Gastrocnemius medialis (tissue), 4 donors: ENCODE measurements at regions not wholly inside any gene's neighbourhood (a gene's known extent, or its start where the extent isn't known, plus 50 kb on each side); places are given as distances from the start of the nearest gene placed in this dataset.

ENCODE experiments used
- ATAC-seq, 2 donors: fragments of 150-250 bp; one replicate each; pipeline ENCODE4 v1.9.1; 2016
- DNase-seq, 2 donors: peaks; one replicate each; pipeline ENCODE4 v3.0.0-alpha.2; 2019
- H3K27ac ChIP-seq, 4 donors: fragments of 200-600 bp; sonication (generic); 1 replicate in 1 of 4; 2 replicates in 3 of 4; pipeline ENCODE4 v1.5.1; 2016 to 2018; ENCODE audit warnings: mild to moderate bottlenecking in 2 of 4, moderate library complexity in 1 of 4
- H3K27me3 ChIP-seq, 3 donors: fragments of 200-600 bp; sonication (generic) in 2 of 3; 1 replicate in 1 of 3; 2 replicates in 2 of 3; pipeline versions ENCODE4 v1.5.1 to v1.6.0; 2016 to 2019; ENCODE audit warnings: mild to moderate bottlenecking in 1 of 3, moderate library complexity in 1 of 3
- H3K36me3 ChIP-seq, 2 donors: fragments of 200-600 bp; sonication (generic) in 1 of 2; one replicate each; pipeline ENCODE4 v1.5.1; 2017 to 2018
- H3K4me1 ChIP-seq, 2 donors: fragments of 200-600 bp; sonication (generic) in 1 of 2; one replicate each; pipeline ENCODE4 v1.5.1; 2016 to 2017; ENCODE audit warnings: mild to moderate bottlenecking in 2 of 2
- H3K4me3 ChIP-seq, 4 donors: fragments of 200-600 bp; sonication (generic) in 3 of 4; 1 replicate in 1 of 4; 2 replicates in 3 of 4; pipeline ENCODE4 v1.5.1; 2016 to 2019; ENCODE audit warnings: mild to moderate bottlenecking in 2 of 4
- H3K9me3 ChIP-seq, 3 donors: fragments of 200-600 bp; sonication (generic) in 2 of 3; 1 replicate in 1 of 3; 2 replicates in 2 of 3; pipeline ENCODE4 v1.5.1; 2016 to 2019
- POLR2A ChIP-seq, 2 donors: fragments of 450-650 bp; IDR thresholded peaks; one replicate each; pipeline ENCODE4 v1.6.1; 2017; ENCODE audit warnings: antibody characterized with exemption in 2 of 2, mild to moderate bottlenecking in 2 of 2, moderate library complexity in 2 of 2
- in situ Hi-C, 4 donors: fragments of 200-750 bp; cut with MboI; loops; one replicate each; pipeline versions ENCODE4 v1.15.0 to v1.8.0; 2017; ENCODE audit warnings: low sequenced_read_pairs in 4 of 4
- intact Hi-C: fragments of 100-400 bp; cut with DNase I; formaldehyde crosslinking; loops from one replicate; pipeline ENCODE4 v1.15.1; 2023; ENCODE audit warnings: low total_unique reads
- TF ChIP-seq, protein P1 (sequence below), 5 experiments: fragments of 450-650 bp in 3 of 5; fragments of 200-600 bp in 2 of 5; sonication (generic) in 2 of 5; IDR thresholded peaks in 4 of 5; conservative IDR thresholded peaks in 1 of 5; 1 replicate in 4 of 5; 2 replicates in 1 of 5; pipeline ENCODE4 v1.5.1; 2016 to 2019; ENCODE audit warnings: antibody characterized with exemption in 5 of 5, mild to moderate bottlenecking in 3 of 5, moderate library complexity in 3 of 5

DNA sequence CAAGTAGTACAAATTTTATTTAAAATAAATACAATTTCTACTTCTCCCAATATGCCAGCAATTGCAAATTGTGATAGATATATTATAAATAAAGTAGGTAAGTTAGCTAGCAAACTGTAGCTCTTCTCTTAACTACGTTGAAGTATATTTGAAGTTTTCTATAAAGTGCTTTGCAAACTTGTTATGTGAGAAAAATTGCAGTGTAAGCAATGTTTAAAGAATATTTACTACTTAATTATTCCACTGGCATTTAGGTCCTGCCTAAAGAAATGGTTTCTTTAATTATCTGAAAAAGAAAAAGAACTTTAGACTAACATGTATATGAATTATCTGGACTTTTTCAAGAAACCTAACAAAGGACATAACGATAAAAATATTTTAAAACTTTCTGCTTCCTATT, 1350.0 kb upstream of the CDH9 start:
- no peak overlapping the region for H3K4me3 ChIP-seq
- H3K27me3 ChIP-seq: no peaks in the 10 kb centered on the region
- ATAC-seq (no peak), DNase-seq (no peak)
- H3K27ac ChIP-seq: no peak overlapping the region
- H3K4me1 ChIP-seq: no peaks in the 10 kb centered on the region
- TF ChIP-seq, protein P1, sequence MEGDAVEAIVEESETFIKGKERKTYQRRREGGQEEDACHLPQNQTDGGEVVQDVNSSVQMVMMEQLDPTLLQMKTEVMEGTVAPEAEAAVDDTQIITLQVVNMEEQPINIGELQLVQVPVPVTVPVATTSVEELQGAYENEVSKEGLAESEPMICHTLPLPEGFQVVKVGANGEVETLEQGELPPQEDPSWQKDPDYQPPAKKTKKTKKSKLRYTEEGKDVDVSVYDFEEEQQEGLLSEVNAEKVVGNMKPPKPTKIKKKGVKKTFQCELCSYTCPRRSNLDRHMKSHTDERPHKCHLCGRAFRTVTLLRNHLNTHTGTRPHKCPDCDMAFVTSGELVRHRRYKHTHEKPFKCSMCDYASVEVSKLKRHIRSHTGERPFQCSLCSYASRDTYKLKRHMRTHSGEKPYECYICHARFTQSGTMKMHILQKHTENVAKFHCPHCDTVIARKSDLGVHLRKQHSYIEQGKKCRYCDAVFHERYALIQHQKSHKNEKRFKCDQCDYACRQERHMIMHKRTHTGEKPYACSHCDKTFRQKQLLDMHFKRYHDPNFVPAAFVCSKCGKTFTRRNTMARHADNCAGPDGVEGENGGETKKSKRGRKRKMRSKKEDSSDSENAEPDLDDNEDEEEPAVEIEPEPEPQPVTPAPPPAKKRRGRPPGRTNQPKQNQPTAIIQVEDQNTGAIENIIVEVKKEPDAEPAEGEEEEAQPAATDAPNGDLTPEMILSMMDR (IDR thresholded peaks at IDR 0.05 in 4 of 5, conservative IDR thresholded peaks at IDR 0.05 in 1 of 5): no peak
- no peak for TF ChIP-seq POLR2A (IDR thresholded peaks at IDR 0.05)
- H3K9me3 ChIP-seq: no peaks in the 10 kb centered on the region
- in situ Hi-C loops (no loop called here), intact Hi-C loops (no loop called here)
- no peaks in the 10 kb centered on the region for H3K36me3 ChIP-seq

DNA sequence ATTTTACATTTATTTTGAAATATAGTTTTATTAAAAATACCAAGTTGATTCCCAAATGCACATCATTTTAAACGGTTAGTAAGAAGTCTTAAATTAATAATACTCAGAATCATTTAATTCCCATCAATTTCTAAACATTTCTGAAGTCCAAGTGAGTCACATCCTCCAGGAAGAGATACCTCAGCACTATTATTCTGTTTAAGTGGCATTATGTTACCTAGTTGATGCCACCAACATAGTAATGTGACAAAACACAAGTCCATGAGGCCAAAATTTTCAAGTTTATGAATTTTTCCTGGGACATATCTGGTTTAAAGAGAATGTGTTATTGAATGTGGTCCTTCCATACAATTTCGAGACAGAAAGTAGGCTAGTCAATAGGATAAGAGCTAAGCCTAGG, 1348.3 kb upstream of the CDH9 start:
- no peak overlapping the region for H3K4me3 ChIP-seq
- intact Hi-C loops: no loop called here

DNA sequence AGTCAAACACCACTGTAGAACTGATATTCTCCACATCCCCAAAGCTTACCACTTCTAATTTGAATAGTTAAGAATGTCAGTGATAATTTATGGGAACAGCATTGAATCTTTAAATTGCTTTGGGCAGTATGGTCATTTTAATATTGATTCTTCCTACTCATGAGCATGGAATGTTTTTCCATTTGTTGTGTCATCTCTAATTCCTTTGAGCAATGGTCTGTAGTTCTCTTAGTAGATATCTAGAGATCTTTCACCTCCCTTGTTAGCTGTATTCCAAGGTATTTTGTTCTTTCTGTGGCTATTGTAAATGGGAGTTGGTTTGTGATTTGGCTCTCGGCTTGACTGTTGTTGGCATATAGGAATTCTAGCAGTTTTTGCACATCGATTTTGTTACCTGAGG, 1341.8 kb upstream of the CDH9 start:
- Histone ChIP-seq H3K36me3 (no peaks in the 10 kb centered on the region), H3K9me3 (no peaks in the 10 kb centered on the region), H3K4me1 (no peaks in the 10 kb centered on the region), H3K27ac (no peak overlapping the region), H3K27me3 (no peaks in the 10 kb centered on the region), H3K4me3 (no peak overlapping the region)
- intact Hi-C loops: no loop called here
- no peak for TF ChIP-seq POLR2A (IDR thresholded peaks at IDR 0.05)
- TF ChIP-seq, protein P1 (IDR thresholded peaks at IDR 0.05 in 4 of 5, conservative IDR thresholded peaks at IDR 0.05 in 1 of 5): no peak
- no peak for DNase-seq
- ATAC-seq: no peak
- in situ Hi-C loops: no loop called here

More for the DNA sequence above, 1348.3 kb upstream of the CDH9 start:
- in situ Hi-C loops: no loop called here
- no peak overlapping the region for H3K27ac ChIP-seq
- no peak for ATAC-seq
- DNase-seq: no peak
- TF ChIP-seq, protein P1 (IDR thresholded peaks at IDR 0.05 in 4 of 5, conservative IDR thresholded peaks at IDR 0.05 in 1 of 5): no peak
- no peak for TF ChIP-seq POLR2A (IDR thresholded peaks at IDR 0.05)
- H3K36me3 ChIP-seq: no peaks in the 10 kb centered on the region
- H3K9me3 ChIP-seq: no peaks in the 10 kb centered on the region
- no peaks in the 10 kb centered on the region for H3K4me1 ChIP-seq
- no peaks in the 10 kb centered on the region for H3K27me3 ChIP-seq

DNA sequence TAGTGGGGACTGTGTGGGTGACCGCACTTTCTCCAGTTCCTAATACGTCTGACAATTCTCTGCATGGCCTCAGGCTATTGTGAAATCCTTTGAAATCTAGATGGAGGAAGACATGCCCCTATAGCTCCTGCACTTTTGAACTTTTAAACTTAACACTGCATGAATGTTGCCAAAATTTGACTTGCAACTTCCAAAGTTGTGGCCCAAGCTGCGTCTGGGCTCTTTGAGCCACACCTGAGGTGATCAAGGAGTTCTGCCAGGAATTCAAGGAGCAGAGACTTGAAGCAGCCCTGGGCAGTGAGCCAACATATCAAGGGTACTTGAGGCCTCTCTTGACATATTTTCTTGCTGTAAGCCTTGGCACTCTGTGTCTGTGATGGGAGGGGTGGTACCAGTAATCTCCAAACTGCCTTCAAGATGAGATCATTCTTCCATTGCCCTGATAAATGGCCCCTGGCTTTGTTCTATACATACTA, 1336.1 kb upstream of the CDH9 start:
- TF ChIP-seq, protein P1 (IDR thresholded peaks at IDR 0.05 in 4 of 5, conservative IDR thresholded peaks at IDR 0.05 in 1 of 5): no peak
- TF ChIP-seq POLR2A (IDR thresholded peaks at IDR 0.05): no peak
- intact Hi-C loops (no loop called here), in situ Hi-C loops (no loop called here)
- DNase-seq: no peak
- H3K27me3 ChIP-seq: no peaks in the 10 kb centered on the region
- H3K9me3 ChIP-seq: no peaks in the 10 kb centered on the region
- H3K36me3 ChIP-seq: no peaks in the 10 kb centered on the region
- no peak overlapping the region for H3K4me3 ChIP-seq
- no peak for ATAC-seq
- no peak overlapping the region for H3K27ac ChIP-seq
- no peaks in the 10 kb centered on the region for H3K4me1 ChIP-seq

DNA sequence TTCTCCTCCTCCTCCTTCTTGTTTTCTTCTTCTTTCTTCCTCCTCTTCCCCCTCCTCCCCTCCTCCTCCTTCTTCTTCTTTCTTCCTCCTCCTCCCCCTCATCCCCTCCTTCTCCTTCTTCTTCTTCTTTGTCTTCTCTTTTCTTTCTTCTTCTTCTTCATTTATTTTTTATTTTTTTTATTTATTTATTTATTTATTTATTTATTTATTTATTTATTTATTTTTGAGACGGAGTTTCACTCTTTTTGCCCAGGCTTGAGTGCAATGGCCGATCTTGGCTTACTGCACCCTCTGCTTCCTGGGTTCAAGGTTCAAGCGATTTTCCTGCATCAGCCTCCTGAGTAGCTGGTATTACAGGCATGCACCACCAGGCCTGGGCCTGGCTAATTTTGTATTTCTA, 1332.5 kb upstream of the CDH9 start:
- no peaks in the 10 kb centered on the region for H3K36me3 ChIP-seq
- H3K4me3 ChIP-seq: no peak overlapping the region
- TF ChIP-seq POLR2A (IDR thresholded peaks at IDR 0.05): no peak
- TF ChIP-seq, protein P1 (IDR thresholded peaks at IDR 0.05 in 4 of 5, conservative IDR thresholded peaks at IDR 0.05 in 1 of 5): no peak
- H3K9me3 ChIP-seq: no peaks in the 10 kb centered on the region
- no peaks in the 10 kb centered on the region for H3K4me1 ChIP-seq
- H3K27ac ChIP-seq: no peak overlapping the region
- no peak for DNase-seq
- no peaks in the 10 kb centered on the region for H3K27me3 ChIP-seq
- in situ Hi-C loops: no loop called here
- no peak for ATAC-seq
- intact Hi-C loops: no loop called here
